Bronchial epithelial cell (primary cell): ENCODE measurements at regions not wholly inside any gene's neighbourhood (a gene's known extent, or its start where the extent isn't known, plus 50 kb on each side); places are given as distances from the start of the nearest gene placed in this dataset.

Experiments used
- DNase-seq: peaks from one replicate; pipeline ENCODE4 v3.0.0-alpha.2; 2010; ENCODE audit warnings: low read depth
- FAIRE-seq: peaks from 2 replicates; lab custom pipeline; 2011; peaks lifted over from hg19 to GRCh38; lab: Jason Lieb, UNC
- H3K27me3 ChIP-seq: 2 replicates; pipeline ENCODE4 v1.5.1; 2011; ENCODE audit warnings: low read length; ENCODE audit not compliant: control insufficient read depth, insufficient read depth
- H3K36me3 ChIP-seq: 2 replicates; pipeline ENCODE4 v1.5.1; 2011; ENCODE audit warnings: low read length; ENCODE audit not compliant: control insufficient read depth, insufficient read depth
- H3K4me3 ChIP-seq: 2 replicates; pipeline ENCODE4 v1.5.1; 2011; ENCODE audit warnings: mild to moderate bottlenecking, low read depth, low read length, control low read depth
- CTCF ChIP-seq: IDR thresholded peaks from 2 replicates; pipeline ENCODE4 v1.5.1; 2011; ENCODE audit warnings: mild to moderate bottlenecking, moderate library complexity, low read length, control low read depth, inconsistent platforms; ENCODE audit not compliant: insufficient read depth, severe bottlenecking

GRCh38 chr1:112272101-112272772 is 123.8 kb upstream of the CTTNBP2NL start:
- H3K4me3 ChIP-seq = no peak overlapping the region
- H3K27me3 ChIP-seq = no peaks in the 10 kb centered on the region
- DNase-seq = no peak
- no peaks in the 10 kb centered on the region for H3K36me3 ChIP-seq
- no peak for FAIRE-seq
- no peak for TF ChIP-seq CTCF

GRCh38 chr1:112284796-112285195 is 111.2 kb upstream of the CTTNBP2NL start:
- H3K27me3 ChIP-seq = no peaks in the 10 kb centered on the region
- FAIRE-seq (no peak), DNase-seq (no peak)
- TF ChIP-seq CTCF = no peak
- no peak overlapping the region for H3K4me3 ChIP-seq
- H3K36me3 ChIP-seq = no peaks in the 10 kb centered on the region

- H3K36me3 ChIP-seq = no peaks in the 10 kb centered on the region
- no peak overlapping the region for H3K4me3 ChIP-seq
- H3K27me3 ChIP-seq = no peaks in the 10 kb centered on the region
- FAIRE-seq = no peak
- no peak for DNase-seq
- TF ChIP-seq CTCF = no peak
Measured at GRCh38 chr1:112285316-112285715, 110.7 kb upstream of the CTTNBP2NL start.

GRCh38 chr1:112285746-112286145 is 110.3 kb upstream of the CTTNBP2NL start:
- no peak for TF ChIP-seq CTCF
- no peak for FAIRE-seq
- H3K4me3 ChIP-seq = no peak overlapping the region
- DNase-seq = no peak
- H3K36me3 ChIP-seq = no peaks in the 10 kb centered on the region
- H3K27me3 ChIP-seq = no peaks in the 10 kb centered on the region

GRCh38 chr1:112296908-112297307 is 99.1 kb upstream of the CTTNBP2NL start:
- DNase-seq = peak; percentile 42
- H3K36me3 ChIP-seq = no peaks in the 10 kb centered on the region
- no peak for FAIRE-seq
- TF ChIP-seq CTCF = no peak
- H3K4me3 ChIP-seq = no peak overlapping the region
- no peaks in the 10 kb centered on the region for H3K27me3 ChIP-seq

GRCh38 chr1:112297536-112297935 is 98.5 kb upstream of the CTTNBP2NL start:
- no peak for FAIRE-seq
- Histone ChIP-seq H3K27me3 (no peaks in the 10 kb centered on the region), H3K36me3 (no peaks in the 10 kb centered on the region), H3K4me3 (no peak overlapping the region)
- no peak for TF ChIP-seq CTCF
- DNase-seq = peak; percentile 50
